NCI-H2171 treated with DMSO at 0.1 percent for 48 hours (cell line): ENCODE measurements at regions not wholly inside any gene's neighbourhood (a gene's known extent, or its start where the extent isn't known, plus 50 kb on each side); places are given as distances from the start of the nearest gene placed in this dataset.
"Not testable (repeated sequence)": the region's sequence is repeated elsewhere in the genome, so short reads cannot be mapped to it uniquely, and the experiment has no call there.

ENCODE experiments used
- DNase-seq: peaks from one replicate; lab custom pipeline; 2025; lab: John Stamatoyannopoulos, UW

- DNase-seq: no peak
These were observed 1072.1 kb downstream of the NXPH1 start for GRCh38 chr7:9505516-9505915.

- no peak for DNase-seq
These were observed 1073.9 kb downstream of the NXPH1 start for GRCh38 chr7:9507290-9507689.

DNA sequence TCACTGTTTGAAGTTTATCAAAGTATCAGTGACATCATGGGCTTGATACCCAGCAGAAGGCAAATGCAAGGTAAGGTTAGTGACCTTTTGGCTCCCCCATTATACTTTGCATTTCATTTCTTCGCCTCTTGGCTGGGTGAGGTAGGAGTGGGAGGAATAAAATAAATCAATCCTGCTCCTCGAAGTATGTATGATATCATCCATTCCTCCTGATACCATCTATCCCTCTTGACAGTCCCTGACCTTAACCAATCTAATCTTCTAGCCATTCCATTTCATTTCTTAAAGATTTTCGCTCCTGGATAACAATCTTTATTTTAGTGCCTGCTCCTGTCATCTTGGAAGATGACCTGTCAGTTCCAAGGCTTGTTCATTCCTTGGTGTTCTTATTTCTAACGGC lies 1083.3 kb downstream of the NXPH1 start:
- no peak for DNase-seq

- DNase-seq: no peak
These were observed 1090.2 kb downstream of the NXPH1 start for GRCh38 chr7:9523579-9523978.

DNA sequence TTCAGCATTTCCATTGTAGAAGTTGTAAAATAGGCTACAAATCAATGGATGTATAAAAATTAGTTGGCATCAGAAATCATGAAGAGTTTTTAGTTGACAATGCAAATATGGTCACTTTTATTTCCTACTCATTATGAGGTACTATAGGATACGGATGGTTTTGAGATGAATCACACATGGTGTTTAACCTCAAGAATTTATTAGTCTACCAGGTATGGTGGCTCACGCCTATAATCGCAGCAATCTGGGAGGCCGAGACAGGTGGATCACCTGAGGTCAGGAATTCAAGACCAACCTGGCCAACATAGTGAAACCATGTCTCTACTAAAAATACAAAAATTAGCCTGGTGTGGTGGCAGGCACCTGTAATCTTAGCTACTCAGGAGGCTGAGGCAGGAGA lies 1119.0 kb downstream of the NXPH1 start:
- DNase-seq: not testable (repeated sequence)

DNA sequence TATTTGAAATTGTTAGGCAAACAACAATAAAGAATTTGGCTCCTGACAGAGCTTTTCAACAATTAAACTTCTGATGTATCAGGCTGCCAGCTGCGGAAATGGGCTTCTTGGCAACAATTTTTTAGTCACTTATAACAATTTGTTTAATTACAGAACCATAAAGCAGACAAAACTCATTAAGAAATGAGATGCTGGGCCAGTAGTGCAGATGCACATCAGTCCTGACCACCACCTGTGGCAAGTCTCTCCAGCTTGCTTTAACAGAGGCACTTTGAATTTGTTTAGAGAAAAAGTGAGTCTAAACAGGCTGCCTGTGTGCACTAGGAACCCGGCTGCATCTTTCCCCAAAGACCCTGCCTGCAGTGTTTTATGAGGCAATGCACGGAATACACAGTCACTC lies 1124.4 kb downstream of the NXPH1 start:
- no peak for DNase-seq

DNA sequence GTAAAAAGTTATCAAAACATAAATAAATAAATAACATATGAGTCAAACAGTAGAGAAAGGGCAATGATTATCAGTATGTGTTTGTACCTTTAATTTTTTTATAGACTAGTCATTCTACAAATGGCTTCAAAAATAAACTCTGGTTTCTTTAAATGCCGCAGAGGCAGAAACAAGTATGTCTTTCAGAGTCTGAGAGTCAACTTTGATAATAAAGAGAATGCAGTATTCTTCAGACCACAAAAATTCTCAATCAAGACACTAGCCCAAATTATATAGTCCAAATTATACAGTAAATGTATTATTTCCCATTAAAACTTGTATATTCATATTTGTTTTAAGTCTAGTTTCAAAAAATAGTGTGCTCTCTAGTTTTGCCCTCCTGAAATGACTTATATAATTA lies 1142.3 kb downstream of the NXPH1 start:
- DNase-seq: no peak

DNA sequence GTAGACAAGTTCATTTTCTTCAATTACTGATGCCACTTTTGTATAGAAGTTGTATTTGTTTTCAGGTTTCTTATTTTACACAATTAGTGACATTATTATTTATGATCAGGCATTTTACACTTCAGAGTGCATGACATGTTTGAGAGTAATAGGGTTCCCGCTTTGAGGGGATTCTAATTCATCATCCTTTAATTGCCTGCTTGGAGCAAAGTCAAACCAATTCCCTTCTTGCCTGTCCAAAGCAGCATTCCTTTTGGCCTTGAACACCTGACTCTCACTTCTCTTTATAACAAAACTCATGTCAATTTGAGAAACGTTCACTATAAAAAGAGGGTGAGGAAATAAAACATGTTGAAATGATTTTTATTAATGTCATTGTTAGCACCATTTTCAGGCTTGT lies 1149.4 kb downstream of the NXPH1 start:
- DNase-seq: no peak

GRCh38 chr7:9598411-9598810 lies 1165.0 kb downstream of the NXPH1 start:
- DNase-seq: no peak

DNA sequence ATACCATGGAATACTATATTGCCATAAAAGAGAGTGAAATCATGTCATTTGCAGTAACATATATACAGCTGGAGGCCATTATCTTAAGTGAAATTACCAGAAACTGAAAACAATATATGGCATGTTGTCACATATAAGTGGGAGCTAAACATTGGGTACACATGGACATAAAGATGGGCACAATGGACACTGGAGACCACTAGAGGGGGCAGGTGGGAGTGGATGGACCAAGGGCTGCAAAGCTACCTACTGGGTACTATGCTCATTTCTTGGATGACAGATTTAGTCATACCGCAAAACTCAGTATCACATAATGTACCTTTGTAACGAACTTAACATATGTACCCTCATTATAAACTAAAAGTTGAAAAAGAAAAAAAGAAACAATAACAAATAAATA lies 1167.6 kb downstream of the NXPH1 start:
- no peak for DNase-seq

GRCh38 chr7:9603291-9603690 lies 1169.9 kb downstream of the NXPH1 start:
- DNase-seq: no peak

DNA sequence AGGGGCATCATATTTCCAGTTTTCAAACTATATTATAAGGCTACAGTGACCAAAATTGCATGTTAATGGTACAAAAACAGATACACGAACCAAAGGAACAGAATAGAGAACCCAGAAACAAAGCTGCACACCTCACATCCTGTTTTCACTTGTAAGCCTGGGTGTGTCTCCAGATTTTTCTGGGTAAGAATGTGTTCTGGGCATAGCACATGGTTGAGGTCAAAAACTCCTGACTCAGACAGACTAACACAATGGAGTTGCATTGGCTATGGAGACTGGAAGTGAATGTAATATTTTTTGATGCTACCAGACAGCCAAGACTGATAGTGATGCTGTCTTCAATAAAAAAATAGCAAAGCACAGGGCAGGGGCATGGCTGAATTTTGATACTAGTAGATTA lies 1175.2 kb downstream of the NXPH1 start:
- no peak for DNase-seq

GRCh38 chr7:9620899-9621298 lies 1187.5 kb downstream of the NXPH1 start:
- DNase-seq: not testable (repeated sequence)

GRCh38 chr7:9621306-9621902 lies 1188.0 kb downstream of the NXPH1 start:
- DNase-seq: not testable (repeated sequence)

DNA sequence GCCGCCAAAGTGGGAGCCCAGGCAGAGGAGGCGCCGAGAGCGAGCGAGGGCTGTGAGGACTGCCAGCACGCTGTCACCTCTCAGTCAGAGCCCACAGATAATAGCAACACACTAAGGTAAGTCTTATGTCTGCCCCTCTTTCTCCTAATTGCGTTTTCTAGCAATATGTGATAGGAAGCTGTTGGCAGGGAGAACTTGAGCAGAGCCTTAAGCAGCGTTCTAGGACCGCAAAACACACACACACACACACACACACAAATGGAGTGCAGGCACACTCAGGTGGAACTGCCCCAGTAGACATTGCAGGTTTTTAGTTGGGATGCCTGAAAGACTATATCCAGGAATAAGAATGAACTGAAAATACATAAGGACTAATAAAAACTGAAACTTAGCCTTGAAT lies 1188.5 kb downstream of the NXPH1 start:
- no peak for DNase-seq

DNA sequence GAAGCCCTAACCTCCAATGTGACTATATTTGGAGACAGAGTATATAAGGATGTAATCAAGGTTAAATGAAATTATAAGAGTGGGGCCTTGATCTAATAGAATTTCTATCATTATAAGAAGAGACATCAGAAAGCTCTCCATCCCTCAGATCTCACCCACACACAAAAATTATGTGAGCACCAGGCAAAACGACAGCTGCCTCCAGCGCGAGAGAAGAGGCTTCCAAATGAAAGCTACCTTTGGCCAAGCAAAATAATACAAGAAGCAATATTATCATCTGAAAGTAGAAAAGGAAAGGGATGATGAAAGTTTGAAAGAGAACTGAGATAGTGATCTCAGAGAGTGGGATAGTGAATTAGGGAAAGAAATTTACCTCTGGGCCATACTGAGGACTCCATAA lies 1192.5 kb downstream of the NXPH1 start:
- no peak for DNase-seq

DNA sequence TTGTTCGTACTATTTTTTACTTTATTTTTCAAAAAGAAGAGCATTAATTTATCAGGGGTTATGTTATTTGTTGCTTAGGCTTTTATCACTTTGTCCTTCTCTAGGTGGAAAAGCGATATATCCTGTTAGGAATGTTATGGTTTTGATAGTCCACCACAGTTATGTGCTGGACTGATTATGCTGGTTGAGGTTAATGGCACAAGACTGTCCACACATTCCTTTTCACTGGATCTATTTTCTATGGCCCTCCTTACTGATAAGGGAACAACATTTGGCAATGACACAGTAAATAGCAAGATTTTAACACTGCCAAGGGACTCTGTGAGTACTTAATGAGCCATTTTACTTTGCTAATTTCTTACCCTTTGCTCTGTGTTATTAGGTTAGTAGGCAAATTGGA lies 1212.3 kb downstream of the NXPH1 start:
- DNase-seq: no peak

DNA sequence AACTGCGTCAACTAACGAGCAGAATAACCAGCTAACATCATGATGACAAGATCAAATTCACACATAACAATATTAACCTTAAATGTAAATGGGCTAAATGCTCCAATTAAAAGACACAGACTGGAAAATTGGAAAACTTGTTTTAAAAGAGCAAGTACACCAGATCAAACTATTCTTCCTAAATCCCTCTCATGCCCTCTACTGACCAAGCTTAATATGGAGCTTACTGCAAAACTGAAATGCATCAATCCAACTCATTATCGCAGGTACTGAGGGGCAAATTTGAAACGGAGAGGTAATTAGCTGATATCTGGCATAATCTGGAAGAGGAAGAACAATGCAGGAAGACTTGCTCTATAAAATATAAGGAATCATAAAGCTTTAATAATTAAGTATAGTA lies 1223.8 kb downstream of the NXPH1 start:
- DNase-seq: no peak

DNA sequence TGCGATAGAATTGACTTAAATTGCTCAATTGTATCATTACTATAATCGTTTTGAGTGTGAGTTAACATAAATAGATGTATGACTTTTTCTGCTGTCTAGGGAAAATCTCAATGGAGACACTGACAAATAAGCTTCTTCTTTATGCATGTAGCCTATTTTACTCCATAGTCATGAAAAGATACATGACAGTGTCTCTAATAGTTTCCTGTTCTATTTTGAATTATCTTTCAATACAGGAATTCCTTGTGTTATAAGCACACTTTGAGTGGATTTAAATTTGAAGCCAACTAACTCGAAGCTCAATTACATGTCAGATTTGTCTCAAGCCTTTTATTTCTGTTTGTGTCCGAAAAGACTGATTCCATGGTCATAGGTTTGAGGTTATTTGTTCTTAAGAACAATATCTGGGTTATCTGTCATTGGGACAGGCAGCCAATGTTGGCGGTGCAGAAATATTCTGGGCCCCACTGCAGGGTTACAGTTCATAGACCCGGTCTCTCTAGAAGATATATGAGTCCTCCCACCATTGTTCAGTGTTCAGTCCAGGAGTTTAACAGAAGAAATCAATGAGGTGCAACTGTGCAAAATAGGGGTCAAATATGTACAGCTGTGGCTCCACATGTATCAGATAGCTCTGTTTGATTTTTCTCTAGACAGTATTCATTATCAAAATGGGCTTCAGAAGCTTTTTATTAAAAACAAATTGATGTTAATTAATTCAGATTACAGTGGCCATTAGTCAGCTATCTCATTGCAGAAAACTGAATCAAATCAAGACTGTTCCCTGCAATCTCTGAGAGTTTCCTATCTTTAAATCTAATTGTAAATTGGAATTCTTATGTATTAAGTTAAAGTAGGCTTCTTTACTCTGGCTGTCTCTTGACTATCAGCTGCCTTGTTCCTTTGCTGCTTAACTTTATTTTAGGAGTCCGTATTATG lies 1238.8 kb downstream of the NXPH1 start:
- DNase-seq: no peak

GRCh38 chr7:9680713-9681112 lies 1247.3 kb downstream of the NXPH1 start:
- no peak for DNase-seq

GRCh38 chr7:9681284-9681683 lies 1247.9 kb downstream of the NXPH1 start:
- no peak for DNase-seq

DNA sequence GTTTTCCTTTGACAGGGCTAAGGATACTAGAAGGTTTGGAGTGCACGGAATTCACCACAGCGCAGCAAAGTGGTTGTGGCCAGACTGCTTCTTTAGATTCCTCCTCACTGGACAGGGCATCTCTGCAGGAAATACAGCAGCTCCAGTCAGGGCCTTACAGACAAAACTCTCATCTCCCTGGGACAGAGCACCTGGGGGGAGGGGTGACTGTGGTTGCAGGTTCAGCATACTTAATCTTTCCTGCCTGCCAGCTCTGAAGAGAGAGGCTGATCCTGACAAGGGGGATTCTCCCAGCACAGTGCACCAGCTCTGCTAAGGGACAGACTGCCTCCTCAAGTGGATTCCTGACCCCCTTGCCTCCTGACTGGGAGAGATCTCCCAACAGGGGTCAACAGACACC lies 1257.9 kb downstream of the NXPH1 start:
- DNase-seq: no peak

- no peak for DNase-seq
These were observed 1265.0 kb downstream of the NXPH1 start for GRCh38 chr7:9698375-9698774.

DNA sequence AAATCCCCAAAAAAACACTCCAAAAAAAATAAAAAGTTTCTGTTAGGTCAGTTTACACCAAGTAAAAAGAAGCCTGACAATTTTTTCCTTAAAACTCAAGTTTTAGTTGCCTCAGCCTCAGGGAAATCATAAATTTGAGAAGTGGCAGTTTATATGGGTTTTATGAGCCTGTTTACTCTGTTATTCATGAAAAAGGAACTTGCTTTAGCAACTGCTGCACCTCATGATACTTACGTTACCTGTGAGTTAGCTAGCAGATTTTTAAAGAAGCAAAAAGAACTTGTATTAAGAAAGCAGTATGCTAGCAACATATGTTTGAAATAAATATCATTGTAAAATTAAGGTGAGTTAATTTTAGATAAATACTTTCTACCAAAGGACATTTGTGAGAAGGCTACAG lies 1264.5 kb upstream of the PHF14 start:
- DNase-seq: no peak
